ENCODE measurements at regions not wholly inside any gene's neighbourhood (a gene's known extent, or its start where the extent isn't known, plus 50 kb on each side); places are given as distances from the start of the nearest gene placed in this dataset.
"Not testable (repeated sequence)": the region's sequence is repeated elsewhere in the genome, so short reads cannot be mapped to it uniquely, and the experiment has no call there.

DNA sequence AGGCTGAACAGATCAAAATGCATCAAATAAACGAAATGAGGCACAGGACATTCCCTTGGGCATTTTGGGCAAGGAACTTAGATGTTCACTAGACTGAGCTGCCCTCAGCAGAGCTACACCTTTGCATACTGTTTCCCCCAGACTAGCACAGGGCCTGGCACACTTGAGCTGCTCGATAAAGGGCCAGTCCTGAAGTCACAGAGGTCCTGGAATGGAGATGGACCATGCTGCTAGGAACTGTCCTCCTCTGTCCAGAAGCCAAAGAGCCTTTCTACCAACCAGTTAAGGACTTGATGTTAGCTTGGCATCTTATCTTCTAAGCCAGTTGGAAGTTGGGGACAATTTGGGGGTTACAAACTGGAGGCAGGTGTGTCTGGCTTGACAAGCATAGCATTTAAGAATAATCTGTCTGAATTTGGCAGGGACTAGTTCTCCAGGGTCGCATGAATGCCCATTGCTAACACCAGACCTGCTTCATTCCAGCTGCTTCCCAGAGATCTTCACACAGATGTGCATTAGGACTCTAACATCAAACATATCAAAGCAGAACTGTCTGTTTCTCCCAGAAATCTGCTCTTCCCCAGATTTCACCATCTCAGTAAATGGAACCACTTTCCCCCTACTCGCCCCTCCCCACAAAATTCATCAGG, 152.2 kb upstream of the PDE1C start:
- no peak for ATAC-seq

DNA sequence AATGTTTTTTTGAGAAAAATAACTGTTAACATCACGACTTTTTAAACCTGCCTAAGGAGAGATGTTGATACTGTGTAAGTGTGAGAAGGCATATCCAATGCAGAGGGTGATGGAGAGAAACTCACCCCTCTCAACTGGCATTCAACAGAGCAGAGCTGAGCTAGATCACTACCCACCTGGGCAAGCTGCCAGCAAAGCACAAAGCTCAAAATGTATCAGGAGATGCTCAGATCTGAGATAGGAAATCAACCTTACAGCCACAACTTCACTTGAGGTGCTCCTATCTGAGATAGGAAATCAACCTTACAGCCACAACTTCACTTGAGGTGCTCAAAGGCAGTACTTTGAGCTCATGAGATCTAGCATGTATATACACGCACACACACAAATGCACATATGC, 151.5 kb upstream of the PDE1C start:
- ATAC-seq: no peak

DNA sequence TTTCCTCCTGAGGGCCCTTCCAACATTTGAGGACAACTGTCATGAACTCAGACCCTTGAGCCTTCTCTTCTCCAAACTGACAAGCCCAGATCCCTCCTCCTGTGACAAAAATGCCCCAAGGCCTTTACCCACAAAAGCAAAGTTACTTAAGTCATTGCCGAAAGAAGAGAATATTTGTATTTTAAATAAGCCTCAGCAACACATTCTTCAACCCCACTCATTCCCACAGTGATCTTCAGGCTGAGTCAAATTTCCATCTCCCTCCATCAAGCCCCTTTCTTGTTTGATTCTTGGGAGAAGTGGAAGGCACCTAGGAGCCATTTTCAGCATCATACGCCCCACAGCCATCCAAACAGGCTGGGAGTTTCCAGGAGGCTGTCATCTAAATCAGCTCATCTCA, 150.8 kb upstream of the PDE1C start:
- ATAC-seq: no peak

DNA sequence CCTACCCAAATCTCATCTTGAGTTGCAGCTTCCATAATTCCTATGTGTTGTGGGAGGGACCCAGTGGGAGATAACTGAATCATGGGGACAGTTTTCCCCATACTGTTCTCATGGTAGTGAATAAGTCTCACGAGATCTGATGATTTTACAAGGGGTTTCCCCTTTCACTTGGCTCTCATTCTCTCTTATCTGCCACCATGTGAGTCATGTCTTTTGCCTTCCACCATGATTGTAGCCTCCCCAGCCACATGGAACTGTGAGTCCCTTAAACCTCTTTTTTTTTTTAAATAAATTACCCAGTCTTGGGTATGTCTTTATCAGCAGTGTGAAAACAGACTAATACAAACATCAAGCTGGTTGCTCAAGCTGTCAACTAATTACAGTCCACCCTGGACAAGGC, 149.6 kb upstream of the PDE1C start:
- not testable (repeated sequence) for ATAC-seq

DNA sequence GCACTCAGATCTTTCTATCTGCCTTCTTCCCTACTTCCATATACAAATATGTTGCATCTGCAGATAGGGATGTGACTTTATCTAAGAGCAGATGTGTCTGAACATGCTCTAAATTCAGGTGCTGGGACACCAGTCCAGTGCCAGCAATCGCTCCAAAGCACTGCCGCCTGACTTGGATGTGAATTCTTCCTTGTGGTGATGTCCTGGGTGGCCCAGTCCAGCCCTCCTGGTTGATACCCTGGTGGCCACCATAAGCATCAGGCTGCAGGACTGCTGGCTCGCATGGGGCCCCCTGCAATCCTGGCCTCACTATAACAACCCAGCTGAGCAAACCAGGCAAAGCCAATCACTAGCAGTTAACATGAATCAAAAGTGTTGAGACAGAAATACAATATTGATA, 149.2 kb upstream of the PDE1C start:
- no peak for ATAC-seq

DNA sequence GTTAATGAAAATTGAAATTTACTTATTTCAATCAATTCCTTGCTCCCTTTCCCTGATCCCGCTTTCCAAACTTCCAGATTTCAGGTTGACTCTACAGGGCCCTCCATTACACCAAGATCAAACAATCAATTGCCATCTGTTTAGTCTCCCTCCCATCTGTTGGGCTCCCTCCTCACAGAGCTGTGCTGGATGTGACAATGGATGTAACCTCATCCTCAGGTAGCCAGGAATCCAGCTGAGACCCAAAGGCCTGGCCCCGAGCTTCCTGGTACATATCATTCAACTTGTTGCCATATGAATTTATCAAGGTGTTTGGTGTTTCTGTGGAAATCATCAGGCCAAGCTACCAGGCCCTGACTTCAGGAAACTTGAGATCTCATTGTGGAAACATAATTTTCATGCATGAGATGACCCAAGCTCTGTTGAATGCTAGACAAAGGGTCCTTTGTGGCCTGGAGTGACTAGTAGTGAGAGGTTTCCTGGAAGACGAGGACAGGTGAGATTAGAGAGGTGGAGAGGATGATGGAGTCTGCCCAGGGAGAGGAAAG, 148.6 kb upstream of the PDE1C start:
- no peak for ATAC-seq

DNA sequence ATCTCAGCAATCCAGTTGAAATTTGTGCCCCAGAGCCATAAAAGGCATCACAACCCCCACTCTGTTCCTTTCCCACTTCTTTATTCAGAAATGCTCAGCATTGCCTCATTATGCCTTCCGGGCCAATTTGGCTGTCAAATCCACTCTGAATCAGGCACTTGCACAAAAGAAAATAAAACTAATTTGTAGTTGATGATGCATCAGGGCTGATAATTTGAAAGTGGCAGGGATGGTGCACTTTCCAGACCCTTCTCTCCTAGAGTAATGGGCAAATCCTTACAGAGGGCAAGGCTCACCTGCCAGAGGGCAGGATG, 147.9 kb upstream of the PDE1C start:
- no peak for ATAC-seq

DNA sequence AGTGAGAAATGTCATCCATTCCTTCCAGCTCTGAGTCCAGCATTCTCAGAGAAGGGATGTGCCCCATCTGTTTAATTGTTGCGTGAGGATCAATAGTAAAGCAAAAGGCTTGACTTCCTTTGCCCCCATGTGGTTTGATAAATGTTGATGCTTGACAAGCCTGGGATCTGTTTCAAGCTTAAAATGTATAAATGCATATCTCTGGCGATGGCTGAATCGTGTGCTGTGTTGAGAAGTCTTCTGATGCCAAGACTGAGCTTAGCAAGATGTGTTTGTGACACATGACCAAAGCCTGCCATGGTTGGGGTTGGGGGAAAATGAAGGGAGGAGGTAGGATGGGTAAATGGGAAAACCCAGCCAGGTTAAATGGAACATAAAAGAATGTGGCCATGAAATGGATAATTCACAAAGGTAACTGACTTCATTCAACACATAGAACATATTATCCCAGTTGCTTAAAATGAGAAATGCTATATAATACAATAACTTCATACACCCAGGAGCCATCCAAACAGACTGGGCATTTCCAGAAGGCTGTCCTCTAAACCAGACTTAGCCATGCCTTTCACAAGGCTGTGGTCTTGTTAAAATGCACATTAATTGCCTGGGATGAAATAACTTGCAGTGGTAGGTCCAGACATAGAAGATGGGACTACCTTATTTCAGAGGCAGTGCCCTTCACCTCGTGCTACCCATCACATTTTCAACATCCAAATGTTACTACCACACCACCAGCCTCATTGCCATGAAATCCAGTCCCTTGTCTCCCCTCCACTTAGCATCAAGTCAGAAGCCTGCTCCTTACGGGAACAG, 147.3 kb upstream of the PDE1C start:
- ATAC-seq: no peak

DNA sequence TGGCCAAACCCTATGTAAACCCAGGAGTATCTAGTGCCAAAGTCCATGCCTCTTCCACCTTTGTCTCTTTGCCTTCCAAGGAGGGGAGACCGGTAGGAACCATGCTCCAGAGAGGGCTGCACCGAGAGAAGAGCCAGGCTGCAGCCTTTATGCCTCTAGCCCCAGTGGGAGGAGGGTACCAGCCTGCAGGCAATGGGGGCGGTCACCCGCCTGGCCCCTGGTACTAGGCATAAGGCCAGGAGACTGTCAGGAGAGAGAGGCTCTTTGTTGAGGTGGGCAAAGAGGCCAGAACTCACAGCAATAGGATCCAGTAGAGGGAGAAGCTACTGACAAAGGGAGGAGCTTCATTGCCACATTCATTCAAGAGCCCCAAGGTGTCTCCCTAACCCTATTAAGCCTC, 146.6 kb upstream of the PDE1C start:
- no peak for ATAC-seq

DNA sequence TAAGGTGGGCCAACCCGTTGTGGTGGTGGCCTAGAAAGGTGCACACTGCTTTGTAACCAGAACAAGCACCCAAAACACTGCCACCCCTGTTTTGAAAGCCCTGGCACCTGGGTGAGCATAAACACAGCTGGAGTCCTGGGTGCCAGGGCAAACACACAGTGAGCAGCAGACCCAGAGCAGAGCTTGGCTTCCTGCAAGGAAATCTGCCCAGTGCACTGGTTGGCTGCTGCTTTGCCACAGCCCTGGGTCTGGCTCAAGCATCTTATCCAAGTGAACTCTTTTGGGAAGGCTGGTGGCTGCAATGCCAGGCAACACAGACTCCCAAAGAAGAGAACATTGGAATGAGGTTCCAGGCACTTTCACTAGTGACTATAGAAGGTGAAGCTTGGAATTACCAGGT, 145.5 kb upstream of the PDE1C start:
- ATAC-seq: no peak

DNA sequence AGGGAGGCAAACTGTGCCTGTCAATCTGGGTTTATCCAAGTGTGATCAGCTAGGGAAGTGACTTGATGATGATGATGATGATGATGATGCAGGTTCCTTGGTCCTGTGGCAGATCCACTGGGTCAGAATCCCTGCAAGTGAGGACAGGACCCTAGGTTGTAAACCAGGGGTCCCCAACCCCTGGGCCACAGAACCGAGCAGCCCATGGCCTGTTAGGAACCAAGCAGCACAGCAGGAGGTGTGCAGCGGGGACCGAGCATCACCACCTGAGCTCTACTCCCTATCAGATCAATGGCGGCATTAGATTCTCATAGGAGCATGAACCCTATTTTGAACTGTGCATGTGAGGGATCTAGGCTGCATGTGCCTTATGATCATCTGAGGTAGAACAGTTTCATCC, 144.7 kb upstream of the PDE1C start:
- ATAC-seq: no peak

DNA sequence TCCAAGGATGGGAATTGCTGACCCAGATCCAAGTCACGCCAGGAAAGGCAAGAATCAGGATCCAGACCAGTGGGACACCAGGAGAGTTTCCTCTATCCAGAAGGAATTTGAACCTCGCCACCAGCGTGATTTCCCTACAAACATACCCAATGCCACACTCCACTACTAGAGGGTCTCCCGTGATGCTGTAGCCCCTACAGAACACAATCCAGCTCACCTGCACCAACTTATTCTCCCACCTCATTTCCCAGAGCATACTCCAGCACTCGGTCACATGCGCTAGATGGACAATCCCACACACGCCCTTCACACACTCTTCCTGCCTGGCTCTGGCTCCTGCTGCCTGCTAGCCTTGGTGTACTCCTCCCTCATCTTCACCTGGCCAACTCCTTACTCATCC, 142.1 kb upstream of the PDE1C start:
- no peak for ATAC-seq

DNA sequence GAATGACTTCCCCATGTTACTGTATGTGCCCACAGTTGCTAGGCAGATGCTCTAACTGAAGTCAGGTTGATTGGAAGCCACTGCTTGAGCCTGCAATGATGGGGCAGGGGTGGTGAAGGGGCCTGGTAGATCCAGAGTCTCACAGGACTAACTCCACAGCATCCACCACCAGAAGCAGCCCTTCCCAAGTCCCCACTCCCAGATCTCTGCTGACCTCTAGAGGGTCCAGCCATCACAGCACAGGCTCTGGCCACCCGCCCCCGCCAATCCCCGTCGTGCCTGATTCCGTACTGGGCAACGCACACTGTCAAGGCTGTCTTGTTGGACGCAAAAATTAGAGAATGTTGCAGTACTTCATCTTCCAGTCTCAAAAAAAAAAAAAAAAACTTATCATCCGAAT, 136.8 kb upstream of the PDE1C start:
- no peak for ATAC-seq

DNA sequence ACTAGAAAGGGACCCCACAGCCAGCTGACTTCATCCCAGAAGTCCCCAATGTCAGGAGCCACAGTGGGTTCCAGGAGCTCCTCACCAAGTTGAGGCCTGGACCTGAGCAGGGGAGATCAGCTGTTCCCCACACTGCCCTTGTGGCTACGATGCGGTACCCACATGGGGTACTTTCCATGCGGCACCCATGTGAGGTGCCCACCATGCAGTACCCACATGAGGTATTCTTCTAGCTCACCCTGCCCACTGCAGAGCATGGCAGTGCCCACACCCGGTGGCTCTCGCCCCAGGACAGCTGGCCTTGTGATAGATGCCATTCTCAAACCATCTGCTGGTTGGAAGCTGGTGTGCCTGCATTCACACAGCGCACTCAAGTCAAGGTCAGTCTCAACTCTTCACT, 136.3 kb upstream of the PDE1C start:
- ATAC-seq: no peak

DNA sequence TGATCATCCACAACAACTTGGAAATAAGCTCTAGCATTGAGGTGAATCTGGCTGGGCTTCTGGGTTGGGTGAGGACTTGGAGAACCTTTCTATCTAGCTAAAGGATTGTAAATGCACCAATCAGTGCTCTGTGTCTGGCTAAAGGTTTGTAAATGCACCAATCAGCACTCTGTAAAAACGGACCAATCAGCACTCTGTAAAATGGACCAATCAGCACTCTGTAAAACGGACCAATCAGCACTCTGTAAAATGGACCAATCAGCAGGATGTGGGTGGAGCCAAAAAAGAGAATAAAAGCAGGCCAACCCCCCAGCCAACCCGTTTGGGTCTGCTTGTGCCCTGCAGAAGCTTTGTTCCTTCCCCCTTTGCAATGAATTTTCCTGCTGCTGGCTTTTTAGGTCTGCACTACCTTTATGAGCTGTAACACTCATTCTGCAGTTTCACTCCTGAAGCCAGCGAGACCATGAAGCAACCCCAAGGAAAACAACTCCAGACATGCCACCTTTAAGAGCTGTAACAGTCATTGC, 135.2 kb upstream of the PDE1C start:
- not testable (repeated sequence) for ATAC-seq

DNA sequence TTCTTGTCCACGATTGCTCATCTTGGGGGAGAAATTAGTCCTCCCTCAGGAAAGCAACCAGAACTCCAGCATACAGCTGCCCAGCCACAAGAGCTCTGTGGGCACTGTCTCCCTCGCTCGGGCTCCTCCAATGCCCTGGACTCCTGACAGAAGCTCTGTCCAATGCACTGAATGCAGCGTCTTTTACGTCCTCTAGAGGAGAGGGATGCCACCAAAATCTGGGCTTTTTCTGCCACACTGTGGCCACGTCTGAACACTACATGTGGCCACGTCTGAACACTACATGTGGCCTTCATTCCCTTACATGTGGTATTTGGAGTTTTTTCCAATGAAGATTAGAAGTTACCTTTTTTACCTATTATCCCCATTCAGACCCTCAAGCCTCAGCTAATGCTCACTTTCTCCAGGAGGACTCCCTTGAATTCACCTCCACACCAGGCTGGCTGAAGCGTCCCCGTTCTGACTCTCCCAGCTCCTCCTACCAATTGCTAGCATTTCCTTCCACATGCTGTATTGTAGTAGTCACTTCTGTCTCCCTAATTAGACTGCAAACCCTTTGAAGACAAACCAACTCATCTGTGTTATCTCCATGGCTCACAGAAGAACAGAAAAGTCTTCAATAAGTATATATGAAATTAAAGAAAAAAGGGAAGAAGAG, 134.3 kb upstream of the PDE1C start:
- no peak for ATAC-seq

DNA sequence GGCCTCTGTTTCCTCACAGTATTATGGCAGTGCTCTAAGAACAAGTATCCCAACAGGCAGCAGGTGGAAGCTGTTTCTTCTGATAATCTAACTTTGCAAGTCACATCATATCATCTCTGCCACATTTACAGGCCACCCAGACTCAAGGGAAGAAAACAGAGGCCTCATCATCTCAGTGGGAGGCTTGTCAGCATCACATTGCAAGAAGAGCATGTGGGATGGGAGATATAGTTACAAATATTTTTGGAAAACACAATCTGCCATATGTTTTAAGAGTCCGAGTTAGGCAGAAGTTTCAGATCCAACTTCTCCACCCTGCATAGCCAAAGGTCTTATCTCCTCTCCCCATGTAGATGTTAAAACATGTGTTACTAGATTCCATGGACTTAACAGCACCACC, 130.4 kb upstream of the PDE1C start:
- ATAC-seq: no peak

DNA sequence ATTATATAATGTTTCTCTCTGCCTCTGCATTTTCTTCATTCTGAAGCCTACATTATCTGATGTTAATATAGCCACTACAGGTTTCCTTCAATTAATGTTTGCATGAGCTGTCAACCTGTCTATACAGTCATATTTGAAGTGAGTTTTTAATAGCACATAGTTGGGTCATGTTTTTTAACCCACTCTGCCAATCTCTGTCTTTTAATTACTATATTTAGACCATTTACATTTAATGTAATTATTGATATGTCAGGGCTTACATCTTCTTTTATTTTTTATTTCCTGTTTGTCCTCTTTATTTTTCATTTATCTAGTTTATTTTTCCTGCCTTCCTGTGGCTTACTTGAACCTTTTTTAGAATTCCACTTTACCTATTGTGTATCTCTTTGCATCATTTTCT, 124.3 kb upstream of the PDE1C start:
- ATAC-seq: no peak

DNA sequence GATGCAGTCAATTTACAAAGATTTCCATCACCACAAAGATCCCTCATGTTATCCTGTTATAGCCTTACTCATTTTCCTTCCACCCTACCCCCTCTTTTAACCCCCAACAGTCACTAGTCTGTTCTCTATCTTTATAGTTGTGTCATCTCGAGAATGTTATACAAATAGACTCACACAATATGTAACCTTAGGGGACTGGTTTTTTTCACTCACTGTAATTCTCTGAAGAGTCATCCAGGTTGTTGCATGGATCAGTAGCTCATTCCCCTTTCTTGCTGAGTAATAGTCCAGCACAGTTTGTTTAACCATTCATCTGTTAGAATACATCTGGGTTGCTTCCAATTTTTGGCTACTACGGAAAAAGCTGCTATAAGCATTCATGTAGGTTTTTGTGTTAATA, 121.1 kb upstream of the PDE1C start:
- no peak for ATAC-seq

DNA sequence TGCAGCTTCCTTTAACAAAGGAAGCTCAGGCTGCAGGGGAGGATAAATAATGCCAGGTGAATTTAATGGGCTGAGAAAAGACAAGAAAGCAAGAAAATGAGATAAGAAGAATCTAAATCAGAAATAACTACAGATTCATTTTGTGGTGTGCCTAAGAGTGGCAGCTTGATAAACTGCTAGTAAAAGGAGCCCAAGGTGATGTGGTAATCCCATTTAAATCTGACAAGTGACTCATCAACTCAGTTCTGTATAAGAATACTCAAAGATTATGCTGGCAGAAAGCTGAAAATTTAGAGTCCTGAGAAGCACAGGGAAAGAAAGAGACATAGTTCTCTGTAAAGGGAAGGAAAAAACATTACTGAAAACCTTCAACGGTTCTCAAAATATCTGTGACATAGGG, 109.4 kb upstream of the PDE1C start:
- no peak for ATAC-seq

DNA sequence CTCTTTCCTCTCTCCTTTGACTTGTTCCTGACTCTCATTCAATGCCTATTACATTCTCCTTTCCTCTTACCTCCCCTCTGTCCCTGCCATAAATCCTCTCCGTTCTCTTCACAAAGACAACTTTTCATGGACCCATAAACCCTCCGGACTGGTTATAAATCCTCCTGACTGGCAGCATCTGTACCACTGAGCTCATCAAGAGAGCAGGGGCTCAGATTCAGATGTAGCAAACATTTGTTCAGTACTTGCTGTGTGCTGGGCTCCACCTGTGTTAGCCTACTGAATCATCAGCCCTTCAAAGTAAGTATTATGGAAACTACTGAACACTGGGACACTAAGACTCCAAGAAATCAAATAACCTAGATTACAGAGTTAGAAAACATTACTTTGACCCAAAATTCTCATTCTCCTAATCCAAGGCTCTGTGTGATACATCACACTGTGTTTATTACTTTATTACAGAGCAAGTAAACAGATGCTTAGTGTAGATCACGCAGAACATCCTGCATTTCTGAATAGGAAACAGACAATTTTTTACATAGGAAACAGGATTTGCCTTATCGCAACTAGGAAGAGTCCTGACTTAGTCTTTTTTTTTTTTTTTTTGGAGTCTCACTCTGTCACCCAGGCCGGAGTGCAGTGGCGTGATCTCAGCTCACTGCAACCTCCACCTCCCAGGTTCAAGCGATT, 108.6 kb upstream of the PDE1C start:
- ATAC-seq: no peak

DNA sequence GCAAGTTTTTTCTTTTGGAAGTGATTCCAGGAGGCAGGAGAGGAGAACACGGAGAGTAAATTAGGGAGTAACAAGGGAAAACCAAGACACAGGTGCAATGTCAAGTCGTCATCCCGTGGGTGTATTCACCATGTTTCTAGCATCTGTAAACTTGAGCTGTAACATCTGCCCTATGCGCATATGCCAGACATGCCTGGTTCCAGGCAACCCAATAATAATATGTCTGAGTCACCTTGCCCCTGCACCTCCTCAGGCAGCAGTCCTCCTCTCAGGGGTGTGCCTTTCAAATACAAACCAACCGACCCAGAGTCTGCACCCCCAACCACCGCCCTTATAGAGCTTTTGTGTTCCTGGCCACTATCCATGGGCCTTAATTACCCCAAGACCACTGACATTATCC, 107.0 kb upstream of the PDE1C start:
- ATAC-seq: no peak

DNA sequence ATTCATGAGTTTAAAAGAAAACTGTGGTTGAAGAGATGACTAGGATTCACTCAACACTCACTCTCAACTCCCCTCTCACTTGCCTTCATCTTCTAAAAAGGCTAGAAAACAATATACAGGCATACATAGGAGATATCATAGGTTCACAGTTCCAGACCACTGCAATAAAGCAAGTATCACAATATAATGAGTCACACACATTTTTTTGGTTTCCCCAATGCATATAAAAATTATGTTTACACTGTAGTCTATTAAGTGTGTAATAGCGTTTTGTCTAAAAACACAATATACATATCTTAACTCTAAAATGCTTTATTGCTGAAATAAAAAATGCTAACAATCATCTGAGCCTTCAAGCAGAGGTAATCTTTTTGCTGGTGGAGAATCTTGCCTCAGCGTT, 104.9 kb upstream of the PDE1C start:
- ATAC-seq: no peak
